SK-N-SH (cell line): ENCODE measurements at regions not wholly inside any gene's neighbourhood (a gene's known extent, or its start where the extent isn't known, plus 50 kb on each side); places are given as distances from the start of the nearest gene placed in this dataset.

Experiments
- CHD2 ChIP-seq: fragments of 150-350 bp; IDR thresholded peaks from 2 replicates; pipeline ENCODE4 v1.6.1; 2018; ENCODE audit warnings: low read length; ENCODE audit not compliant: partially characterized antibody
- EZH2phosphoT487 ChIP-seq: fragments of 200-600 bp; sonication (generic); IDR thresholded peaks from 2 replicates; pipeline ENCODE4 v1.6.1; 2017; ENCODE audit warnings: low read depth, mixed run types, mild to moderate bottlenecking, antibody characterized with exemption, moderate library complexity, borderline replicate concordance
- MAX ChIP-seq: IDR thresholded peaks from 2 replicates; pipeline ENCODE4 v1.4.0; 2012; ENCODE audit warnings: low read depth
- MXI1 ChIP-seq: IDR thresholded peaks from 2 replicates; pipeline ENCODE4 v1.6.1; 2012; ENCODE audit warnings: mild to moderate bottlenecking, low read depth, low read length, improper control_type of control experiment
- PBX3 ChIP-seq: IDR thresholded peaks from 2 replicates; pipeline ENCODE4; 2012
- POLR2AphosphoS5 ChIP-seq: IDR thresholded peaks from 2 replicates; pipeline ENCODE4 v1.6.1; 2012; ENCODE audit warnings: low read depth, low read length
- RAD21 ChIP-seq: IDR thresholded peaks from 2 replicates; pipeline ENCODE4 v1.6.1; 2012; ENCODE audit warnings: mild to moderate bottlenecking, low read length
- RFX5 ChIP-seq: IDR thresholded peaks from 2 replicates; pipeline ENCODE4 v1.6.1; 2012; ENCODE audit warnings: mild to moderate bottlenecking, improper control_type of control experiment, low read length
- SIN3A ChIP-seq: IDR thresholded peaks from 2 replicates; pipeline ENCODE4 v1.6.1; 2012; ENCODE audit warnings: low read depth, mild to moderate bottlenecking, low read length, moderate library complexity, borderline replicate concordance
- TAF1 ChIP-seq: IDR thresholded peaks from 2 replicates; pipeline ENCODE4 v1.6.1; 2012; ENCODE audit warnings: low read depth, mild to moderate bottlenecking, low read length, moderate library complexity, borderline replicate concordance
- YY1 ChIP-seq: IDR thresholded peaks from 2 replicates; pipeline ENCODE4 v1.4.0; 2012; ENCODE audit warnings: low read depth, mild to moderate bottlenecking
- TF ChIP-seq, protein P1 (sequence below): fragments of 200-600 bp; sonication (generic); IDR thresholded peaks from 2 replicates; pipeline ENCODE4 v1.6.1; 2017; ENCODE audit warnings: antibody characterized with exemption, mild to moderate bottlenecking, moderate library complexity
- TF ChIP-seq, protein P2 (sequence below): IDR thresholded peaks from 2 replicates; pipeline ENCODE4 v1.6.1; 2012; ENCODE audit warnings: mild to moderate bottlenecking, low read depth, low read length, moderate library complexity

DNA sequence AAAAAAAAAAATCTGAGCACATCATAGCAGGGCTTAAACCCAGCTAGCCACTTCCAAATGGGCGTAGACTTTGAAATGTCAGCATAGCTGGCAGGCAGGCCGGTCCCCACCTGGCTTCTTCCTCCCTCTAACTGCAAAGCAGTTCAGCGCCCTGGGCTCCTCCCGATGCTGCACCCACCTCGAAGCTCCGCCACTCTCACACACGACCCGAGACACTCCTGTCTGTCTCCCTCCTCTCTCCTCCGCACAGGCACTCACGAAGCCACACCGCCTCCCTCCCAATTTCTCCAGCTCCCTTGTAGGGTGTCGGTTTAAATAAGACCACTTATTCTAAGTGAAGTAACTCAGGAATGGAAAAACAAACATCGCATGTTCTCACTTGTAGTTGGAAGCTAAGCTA, 301.3 kb downstream of the NPHP4 start:
- TF ChIP-seq, protein P1, sequence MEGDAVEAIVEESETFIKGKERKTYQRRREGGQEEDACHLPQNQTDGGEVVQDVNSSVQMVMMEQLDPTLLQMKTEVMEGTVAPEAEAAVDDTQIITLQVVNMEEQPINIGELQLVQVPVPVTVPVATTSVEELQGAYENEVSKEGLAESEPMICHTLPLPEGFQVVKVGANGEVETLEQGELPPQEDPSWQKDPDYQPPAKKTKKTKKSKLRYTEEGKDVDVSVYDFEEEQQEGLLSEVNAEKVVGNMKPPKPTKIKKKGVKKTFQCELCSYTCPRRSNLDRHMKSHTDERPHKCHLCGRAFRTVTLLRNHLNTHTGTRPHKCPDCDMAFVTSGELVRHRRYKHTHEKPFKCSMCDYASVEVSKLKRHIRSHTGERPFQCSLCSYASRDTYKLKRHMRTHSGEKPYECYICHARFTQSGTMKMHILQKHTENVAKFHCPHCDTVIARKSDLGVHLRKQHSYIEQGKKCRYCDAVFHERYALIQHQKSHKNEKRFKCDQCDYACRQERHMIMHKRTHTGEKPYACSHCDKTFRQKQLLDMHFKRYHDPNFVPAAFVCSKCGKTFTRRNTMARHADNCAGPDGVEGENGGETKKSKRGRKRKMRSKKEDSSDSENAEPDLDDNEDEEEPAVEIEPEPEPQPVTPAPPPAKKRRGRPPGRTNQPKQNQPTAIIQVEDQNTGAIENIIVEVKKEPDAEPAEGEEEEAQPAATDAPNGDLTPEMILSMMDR: no peak
- TF ChIP-seq SIN3A (no peak), EZH2phosphoT487 (no peak), MAX (no peak), RAD21 (no peak), YY1 (no peak), CHD2 (no peak), MXI1 (no peak), TAF1 (no peak), POLR2AphosphoS5 (no peak), RFX5 (no peak), PBX3 (no peak)
- TF ChIP-seq, protein P2, sequence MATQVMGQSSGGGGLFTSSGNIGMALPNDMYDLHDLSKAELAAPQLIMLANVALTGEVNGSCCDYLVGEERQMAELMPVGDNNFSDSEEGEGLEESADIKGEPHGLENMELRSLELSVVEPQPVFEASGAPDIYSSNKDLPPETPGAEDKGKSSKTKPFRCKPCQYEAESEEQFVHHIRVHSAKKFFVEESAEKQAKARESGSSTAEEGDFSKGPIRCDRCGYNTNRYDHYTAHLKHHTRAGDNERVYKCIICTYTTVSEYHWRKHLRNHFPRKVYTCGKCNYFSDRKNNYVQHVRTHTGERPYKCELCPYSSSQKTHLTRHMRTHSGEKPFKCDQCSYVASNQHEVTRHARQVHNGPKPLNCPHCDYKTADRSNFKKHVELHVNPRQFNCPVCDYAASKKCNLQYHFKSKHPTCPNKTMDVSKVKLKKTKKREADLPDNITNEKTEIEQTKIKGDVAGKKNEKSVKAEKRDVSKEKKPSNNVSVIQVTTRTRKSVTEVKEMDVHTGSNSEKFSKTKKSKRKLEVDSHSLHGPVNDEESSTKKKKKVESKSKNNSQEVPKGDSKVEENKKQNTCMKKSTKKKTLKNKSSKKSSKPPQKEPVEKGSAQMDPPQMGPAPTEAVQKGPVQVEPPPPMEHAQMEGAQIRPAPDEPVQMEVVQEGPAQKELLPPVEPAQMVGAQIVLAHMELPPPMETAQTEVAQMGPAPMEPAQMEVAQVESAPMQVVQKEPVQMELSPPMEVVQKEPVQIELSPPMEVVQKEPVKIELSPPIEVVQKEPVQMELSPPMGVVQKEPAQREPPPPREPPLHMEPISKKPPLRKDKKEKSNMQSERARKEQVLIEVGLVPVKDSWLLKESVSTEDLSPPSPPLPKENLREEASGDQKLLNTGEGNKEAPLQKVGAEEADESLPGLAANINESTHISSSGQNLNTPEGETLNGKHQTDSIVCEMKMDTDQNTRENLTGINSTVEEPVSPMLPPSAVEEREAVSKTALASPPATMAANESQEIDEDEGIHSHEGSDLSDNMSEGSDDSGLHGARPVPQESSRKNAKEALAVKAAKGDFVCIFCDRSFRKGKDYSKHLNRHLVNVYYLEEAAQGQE: no peak
